Vagina (tissue), 2 donors: ENCODE measurements at regions not wholly inside any gene's neighbourhood (a gene's known extent, or its start where the extent isn't known, plus 50 kb on each side); places are given as distances from the start of the nearest gene placed in this dataset.

Experiments used
- POLR2A ChIP-seq, 2 donors: fragments of 450-650 bp; IDR thresholded peaks; one replicate each; pipeline ENCODE4 v1.6.1; 2017; ENCODE audit warnings: antibody characterized with exemption in 2 of 2, mild to moderate bottlenecking in 2 of 2, moderate library complexity in 2 of 2
- POLR2AphosphoS5 ChIP-seq, 2 donors: sonication (generic); formaldehyde crosslinking; IDR thresholded peaks; one replicate each; pipeline ENCODE4 v1.9.0; 2017; ENCODE audit warnings: antibody characterized with exemption in 2 of 2, mild to moderate bottlenecking in 2 of 2, low read depth in 1 of 2; ENCODE audit not compliant: insufficient read depth in 1 of 2
- TF ChIP-seq, protein P1 (sequence below), 3 experiments: fragments of 450-650 bp in 2 of 3; fragments of 200-600 bp in 1 of 3; sonication (generic) in 1 of 3; IDR thresholded peaks; one replicate each; pipeline ENCODE4 v1.5.1; 2017 to 2019; ENCODE audit warnings: antibody characterized with exemption in 3 of 3, mild to moderate bottlenecking in 2 of 3, moderate library complexity in 2 of 3

GRCh38 chr5:86977808-86978207 lies 289.9 kb upstream of the RASA1 start:
- TF ChIP-seq, protein P1, sequence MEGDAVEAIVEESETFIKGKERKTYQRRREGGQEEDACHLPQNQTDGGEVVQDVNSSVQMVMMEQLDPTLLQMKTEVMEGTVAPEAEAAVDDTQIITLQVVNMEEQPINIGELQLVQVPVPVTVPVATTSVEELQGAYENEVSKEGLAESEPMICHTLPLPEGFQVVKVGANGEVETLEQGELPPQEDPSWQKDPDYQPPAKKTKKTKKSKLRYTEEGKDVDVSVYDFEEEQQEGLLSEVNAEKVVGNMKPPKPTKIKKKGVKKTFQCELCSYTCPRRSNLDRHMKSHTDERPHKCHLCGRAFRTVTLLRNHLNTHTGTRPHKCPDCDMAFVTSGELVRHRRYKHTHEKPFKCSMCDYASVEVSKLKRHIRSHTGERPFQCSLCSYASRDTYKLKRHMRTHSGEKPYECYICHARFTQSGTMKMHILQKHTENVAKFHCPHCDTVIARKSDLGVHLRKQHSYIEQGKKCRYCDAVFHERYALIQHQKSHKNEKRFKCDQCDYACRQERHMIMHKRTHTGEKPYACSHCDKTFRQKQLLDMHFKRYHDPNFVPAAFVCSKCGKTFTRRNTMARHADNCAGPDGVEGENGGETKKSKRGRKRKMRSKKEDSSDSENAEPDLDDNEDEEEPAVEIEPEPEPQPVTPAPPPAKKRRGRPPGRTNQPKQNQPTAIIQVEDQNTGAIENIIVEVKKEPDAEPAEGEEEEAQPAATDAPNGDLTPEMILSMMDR (IDR thresholded peaks at IDR 0.05): no peak
- no peak for TF ChIP-seq POLR2AphosphoS5 (IDR thresholded peaks at IDR 0.05; ENCODE audit: insufficient read depth in 1 of 2, low read depth in 1 of 2)
- TF ChIP-seq POLR2A (IDR thresholded peaks at IDR 0.05): no peak
